OCI-LY7 (cell line): ENCODE measurements at regions not wholly inside any gene's neighbourhood (a gene's known extent, or its start where the extent isn't known, plus 50 kb on each side); places are given as distances from the start of the nearest gene placed in this dataset.

ENCODE experiments used
- BruUV-seq: library from RNA; stranded (reverse); fragments of 400-500 nt; replicated peaks from 2 replicates; lab custom pipeline; 2021; lab: Mats Ljungman, UMichigan
- CTCF ChIA-PET: fragments of 300-600 bp; sonication (Branson Sonifier 250); formaldehyde crosslinking; loops from one replicate; lab custom pipeline; 2022; ENCODE audit warnings: antibody characterized with exemption; ENCODE audit not compliant: unreplicated experiment; lab: Charles Lee
- POLR2A ChIA-PET: fragments of 300-600 bp; sonication (Branson Sonifier 250); formaldehyde crosslinking; loops from one replicate; lab custom pipeline; 2022; ENCODE audit warnings: antibody characterized with exemption; lab: Charles Lee
- DNase-seq: peaks from one replicate; pipeline ENCODE4 v3.0.0-alpha.2; 2015; ENCODE audit warnings: low spot score
- H2AFZ ChIP-seq: fragments of 200-600 bp; sonication (generic), shearing (Covaris generic); 2 replicates; pipeline ENCODE4 v1.6.1; 2014; ENCODE audit warnings: mild to moderate bottlenecking, antibody characterized with exemption, low read length, moderate library complexity
- H3K27ac ChIP-seq: fragments of 200-600 bp; sonication (generic); 2 replicates; pipeline ENCODE4 v1.5.1; 2014; ENCODE audit warnings: mixed run types, low read depth, mild to moderate bottlenecking, moderate library complexity, low read length, inconsistent platforms; ENCODE audit not compliant: poor library complexity, severe bottlenecking
- H3K36me3 ChIP-seq: fragments of 200-600 bp; sonication (generic); 2 replicates; pipeline ENCODE4 v1.6.1; 2014; ENCODE audit warnings: mild to moderate bottlenecking, antibody characterized with exemption, low read length, moderate library complexity, mixed read lengths; ENCODE audit not compliant: insufficient read depth
- H3K4me1 ChIP-seq: fragments of 200-600 bp; sonication (generic); 2 replicates; pipeline ENCODE4 v1.5.1; 2014; ENCODE audit warnings: mild to moderate bottlenecking, low read length; ENCODE audit not compliant: insufficient read depth, poor library complexity, severe bottlenecking
- H3K4me2 ChIP-seq: fragments of 200-600 bp; sonication (generic); 2 replicates; pipeline ENCODE4 v1.6.1; 2014; ENCODE audit warnings: mild to moderate bottlenecking, low read length
- H3K4me3 ChIP-seq: fragments of 200-600 bp; sonication (generic); 2 replicates; pipeline ENCODE4 v1.5.1; 2014; ENCODE audit warnings: mild to moderate bottlenecking, low read depth, low read length; ENCODE audit not compliant: poor library complexity, severe bottlenecking
- H3K79me2 ChIP-seq: fragments of 200-600 bp; sonication (generic); 2 replicates; pipeline ENCODE4 v1.6.1; 2016; ENCODE audit warnings: low read depth, mild to moderate bottlenecking, low read length, moderate library complexity, mixed read lengths; ENCODE audit not compliant: insufficient read depth
- H3K9me2 ChIP-seq: fragments of 200-600 bp; sonication (generic); 2 replicates; pipeline ENCODE4 v1.6.1; 2016; ENCODE audit warnings: mild to moderate bottlenecking, low read length, mixed read lengths; ENCODE audit not compliant: insufficient read depth
- H3K9me3 ChIP-seq: fragments of 200-600 bp; sonication (generic); 2 replicates; pipeline ENCODE4 v1.6.1; 2014; ENCODE audit warnings: mild to moderate bottlenecking, mixed run types, low read length, mixed read lengths
- H4K20me1 ChIP-seq: fragments of 200-600 bp; sonication (generic); 2 replicates; pipeline ENCODE4 v1.6.1; 2014; ENCODE audit warnings: mild to moderate bottlenecking, antibody characterized with exemption, low read length, moderate library complexity, mixed read lengths; ENCODE audit not compliant: insufficient read depth
- EZH2phosphoT487 ChIP-seq: fragments of 200-600 bp; sonication (generic); IDR thresholded peaks from 2 replicates; pipeline ENCODE4 v1.6.1; 2018; ENCODE audit warnings: low read depth, borderline replicate concordance, mild to moderate bottlenecking, mixed run types, antibody characterized with exemption, low read length, moderate library complexity, mixed read lengths
- intact Hi-C: fragments of 100-400 bp; cut with micrococcal nuclease; formaldehyde crosslinking; loops from one replicate; pipeline ENCODE4 v1.10.0; 2022; ENCODE audit not compliant: unreplicated experiment
- TF ChIP-seq, protein P1 (sequence below): fragments of 200-600 bp; sonication (generic); conservative IDR thresholded peaks from 2 replicates; pipeline ENCODE4 v1.5.1; 2014; ENCODE audit warnings: mild to moderate bottlenecking, antibody characterized with exemption, low read length, moderate library complexity, mixed read lengths

DNA sequence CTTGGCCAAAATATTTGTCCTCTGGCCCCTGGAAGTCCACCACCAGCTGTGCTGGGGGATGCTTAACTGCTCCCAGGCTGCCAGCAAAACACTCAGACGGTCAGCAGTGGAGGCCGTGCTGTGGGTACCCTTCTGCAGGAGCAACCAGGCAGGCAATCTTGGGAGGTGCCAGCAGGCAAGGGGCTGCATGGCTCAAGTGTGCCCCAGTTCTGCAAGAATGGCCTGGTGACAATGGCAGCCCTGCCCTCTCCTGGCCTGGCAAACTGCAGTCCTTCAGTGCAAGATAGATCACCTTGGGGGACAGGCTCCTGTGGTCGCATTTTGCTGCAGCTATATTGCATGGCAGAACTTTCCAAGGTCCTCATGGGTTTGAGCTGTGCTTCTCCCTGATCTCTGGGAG lies 728.3 kb downstream of the TMTC2 start:
- H3K36me3 ChIP-seq = no peaks in the 10 kb centered on the region
- ChIA-PET CTCF (no interaction called here), POLR2A (no interaction called here)
- no TSS peak for BruUV-seq
- H3K9me2 ChIP-seq = no peaks in the 10 kb centered on the region
- DNase-seq = no peak
- no peak overlapping the region for H2AFZ ChIP-seq
- TF ChIP-seq EZH2phosphoT487 = no peak
- TF ChIP-seq, protein P1, sequence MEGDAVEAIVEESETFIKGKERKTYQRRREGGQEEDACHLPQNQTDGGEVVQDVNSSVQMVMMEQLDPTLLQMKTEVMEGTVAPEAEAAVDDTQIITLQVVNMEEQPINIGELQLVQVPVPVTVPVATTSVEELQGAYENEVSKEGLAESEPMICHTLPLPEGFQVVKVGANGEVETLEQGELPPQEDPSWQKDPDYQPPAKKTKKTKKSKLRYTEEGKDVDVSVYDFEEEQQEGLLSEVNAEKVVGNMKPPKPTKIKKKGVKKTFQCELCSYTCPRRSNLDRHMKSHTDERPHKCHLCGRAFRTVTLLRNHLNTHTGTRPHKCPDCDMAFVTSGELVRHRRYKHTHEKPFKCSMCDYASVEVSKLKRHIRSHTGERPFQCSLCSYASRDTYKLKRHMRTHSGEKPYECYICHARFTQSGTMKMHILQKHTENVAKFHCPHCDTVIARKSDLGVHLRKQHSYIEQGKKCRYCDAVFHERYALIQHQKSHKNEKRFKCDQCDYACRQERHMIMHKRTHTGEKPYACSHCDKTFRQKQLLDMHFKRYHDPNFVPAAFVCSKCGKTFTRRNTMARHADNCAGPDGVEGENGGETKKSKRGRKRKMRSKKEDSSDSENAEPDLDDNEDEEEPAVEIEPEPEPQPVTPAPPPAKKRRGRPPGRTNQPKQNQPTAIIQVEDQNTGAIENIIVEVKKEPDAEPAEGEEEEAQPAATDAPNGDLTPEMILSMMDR = no peak
- intact Hi-C loops = no loop called here
- H3K27ac ChIP-seq = no peak overlapping the region
- H3K4me2 ChIP-seq = no peak overlapping the region
- no peaks in the 10 kb centered on the region for H4K20me1 ChIP-seq
- no peaks in the 10 kb centered on the region for H3K4me1 ChIP-seq
- no peaks in the 10 kb centered on the region for H3K9me3 ChIP-seq
- H3K79me2 ChIP-seq = no peaks in the 10 kb centered on the region
- no peak overlapping the region for H3K4me3 ChIP-seq

DNA sequence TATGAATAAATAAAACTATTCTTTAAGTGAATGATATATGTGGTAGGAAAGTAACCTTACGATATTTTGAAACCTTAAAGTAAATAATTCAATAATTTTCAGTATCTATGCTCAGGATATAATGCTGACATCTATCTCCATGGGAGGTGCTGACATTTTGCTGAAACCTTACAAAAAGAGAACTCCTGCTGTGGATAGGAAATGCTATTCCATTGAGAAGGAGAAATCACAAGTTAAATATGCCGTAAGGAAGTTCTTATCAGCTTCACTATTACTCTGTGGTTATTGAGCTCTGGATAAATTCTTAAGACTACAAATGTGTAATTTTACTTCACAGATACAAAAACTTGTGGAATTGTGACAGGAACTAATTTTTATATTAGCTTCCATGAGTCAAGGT lies 722.1 kb downstream of the TMTC2 start:
- Histone ChIP-seq H3K36me3 (no peaks in the 10 kb centered on the region), H3K4me1 (no peaks in the 10 kb centered on the region), H3K4me3 (no peak overlapping the region), H3K79me2 (no peaks in the 10 kb centered on the region), H4K20me1 (no peaks in the 10 kb centered on the region), H3K9me2 (no peaks in the 10 kb centered on the region), H3K4me2 (no peak overlapping the region), H2AFZ (no peak overlapping the region), H3K9me3 (no peaks in the 10 kb centered on the region), H3K27ac (no peak overlapping the region)
- DNase-seq = no peak
- intact Hi-C loops = no loop called here
- POLR2A ChIA-PET = no interaction called here
- BruUV-seq = no TSS peak
- CTCF ChIA-PET = no interaction called here
- TF ChIP-seq, protein P1 = no peak
- no peak for TF ChIP-seq EZH2phosphoT487

DNA sequence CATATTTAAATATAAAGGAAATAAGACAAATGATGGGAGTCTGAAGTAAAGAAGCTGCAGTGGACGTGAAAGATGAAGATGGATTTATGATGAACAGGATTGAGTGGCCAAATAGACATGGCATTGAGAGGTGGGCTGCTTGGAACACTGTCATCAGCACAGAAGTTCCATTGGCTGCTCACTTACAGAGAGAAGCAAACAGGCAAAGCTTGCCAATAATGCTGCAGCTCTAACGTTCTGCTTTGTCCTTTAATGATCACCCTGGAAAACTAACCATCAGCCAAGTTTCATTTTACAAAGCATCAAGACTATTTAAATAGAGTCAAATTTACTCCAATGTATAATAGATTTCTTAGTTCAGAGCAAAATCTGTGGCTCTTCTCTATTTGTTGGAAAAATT lies 721.4 kb downstream of the TMTC2 start:
- no peak for DNase-seq
- Histone ChIP-seq H3K9me2 (no peaks in the 10 kb centered on the region), H3K36me3 (no peaks in the 10 kb centered on the region), H3K4me3 (no peak overlapping the region), H3K4me1 (no peaks in the 10 kb centered on the region), H3K9me3 (no peaks in the 10 kb centered on the region), H3K4me2 (no peak overlapping the region), H4K20me1 (no peaks in the 10 kb centered on the region), H3K79me2 (no peaks in the 10 kb centered on the region), H3K27ac (no peak overlapping the region), H2AFZ (no peak overlapping the region)
- CTCF ChIA-PET = no interaction called here
- POLR2A ChIA-PET = no interaction called here
- BruUV-seq = no TSS peak
- intact Hi-C loops = no loop called here
- TF ChIP-seq, protein P1 = no peak
- TF ChIP-seq EZH2phosphoT487 = no peak
